Osteocyte (in vitro differentiated cells): ENCODE measurements at regions not wholly inside any gene's neighbourhood (a gene's known extent, or its start where the extent isn't known, plus 50 kb on each side); places are given as distances from the start of the nearest gene placed in this dataset.

Experiments
- DNase-seq: peaks from one replicate; pipeline ENCODE4 v3.0.0; 2021; ENCODE audit warnings: mixed read lengths; ENCODE audit not compliant: unreplicated experiment; ENCODE audit errors: extremely low spot score
- H3K27ac Mint-ChIP-seq: one replicate; pipeline ENCODE4 v1.8.0; 2021; ENCODE audit warnings: mild to moderate bottlenecking, mixed read lengths; ENCODE audit not compliant: unreplicated experiment
- H3K27me3 Mint-ChIP-seq: one replicate; pipeline ENCODE4 v1.8.0; 2021; ENCODE audit warnings: mixed read lengths; ENCODE audit not compliant: unreplicated experiment
- H3K36me3 Mint-ChIP-seq: one replicate; pipeline ENCODE4 v1.8.0; 2021; ENCODE audit warnings: mixed read lengths; ENCODE audit not compliant: unreplicated experiment
- H3K4me1 Mint-ChIP-seq: one replicate; pipeline ENCODE4 v1.8.0; 2021; ENCODE audit warnings: mixed read lengths; ENCODE audit not compliant: unreplicated experiment
- H3K4me3 Mint-ChIP-seq: one replicate; pipeline ENCODE4 v1.8.0; 2021; ENCODE audit warnings: mild to moderate bottlenecking, moderate library complexity, mixed read lengths; ENCODE audit not compliant: unreplicated experiment
- H3K9me3 Mint-ChIP-seq: one replicate; pipeline ENCODE4 v1.8.0; 2021; ENCODE audit warnings: mixed read lengths; ENCODE audit not compliant: unreplicated experiment
- TF ChIP-seq, protein P1 (sequence below): fragments of 200-600 bp; sonication (generic); IDR thresholded peaks from 2 replicates; pipeline ENCODE4 v1.5.0; 2021; ENCODE audit warnings: antibody characterized with exemption, mild to moderate bottlenecking, moderate library complexity

DNA sequence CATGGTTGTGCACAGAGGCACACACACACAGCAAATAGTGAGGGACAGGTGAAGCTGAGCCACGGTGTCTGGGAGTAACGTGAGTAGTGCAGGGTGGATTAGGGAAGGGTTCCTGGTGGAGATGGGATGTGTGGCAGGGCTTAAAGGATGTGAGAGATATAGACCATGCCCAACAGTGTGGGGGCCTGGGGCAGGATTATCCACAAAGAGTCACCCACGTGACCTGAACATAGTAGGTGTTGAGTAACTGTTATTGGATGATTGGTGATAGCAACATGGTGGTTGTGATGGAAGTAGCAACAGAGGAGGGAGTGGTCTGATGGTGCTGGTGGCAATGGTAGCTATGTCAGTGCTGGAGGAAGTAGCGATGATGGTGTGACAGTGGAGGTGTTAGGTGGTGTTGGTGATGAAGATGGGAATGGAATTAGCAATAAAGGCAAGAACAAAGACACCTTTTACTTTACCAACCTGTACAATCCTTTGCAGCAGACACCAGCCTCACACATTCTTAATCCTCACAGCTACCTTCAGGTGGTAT lies 135.1 kb downstream of the MRPL14 start:
- Mint-ChIP-seq H3K27me3 (peaks cover 12% of the 10 kb centered on the region), H3K4me3 (no peak overlapping the region), H3K9me3 (no peaks in the 10 kb centered on the region), H3K27ac (no peak overlapping the region), H3K36me3 (no peaks in the 10 kb centered on the region), H3K4me1 (peaks cover 19% of the 10 kb centered on the region)
- DNase-seq = no peak
- TF ChIP-seq, protein P1, sequence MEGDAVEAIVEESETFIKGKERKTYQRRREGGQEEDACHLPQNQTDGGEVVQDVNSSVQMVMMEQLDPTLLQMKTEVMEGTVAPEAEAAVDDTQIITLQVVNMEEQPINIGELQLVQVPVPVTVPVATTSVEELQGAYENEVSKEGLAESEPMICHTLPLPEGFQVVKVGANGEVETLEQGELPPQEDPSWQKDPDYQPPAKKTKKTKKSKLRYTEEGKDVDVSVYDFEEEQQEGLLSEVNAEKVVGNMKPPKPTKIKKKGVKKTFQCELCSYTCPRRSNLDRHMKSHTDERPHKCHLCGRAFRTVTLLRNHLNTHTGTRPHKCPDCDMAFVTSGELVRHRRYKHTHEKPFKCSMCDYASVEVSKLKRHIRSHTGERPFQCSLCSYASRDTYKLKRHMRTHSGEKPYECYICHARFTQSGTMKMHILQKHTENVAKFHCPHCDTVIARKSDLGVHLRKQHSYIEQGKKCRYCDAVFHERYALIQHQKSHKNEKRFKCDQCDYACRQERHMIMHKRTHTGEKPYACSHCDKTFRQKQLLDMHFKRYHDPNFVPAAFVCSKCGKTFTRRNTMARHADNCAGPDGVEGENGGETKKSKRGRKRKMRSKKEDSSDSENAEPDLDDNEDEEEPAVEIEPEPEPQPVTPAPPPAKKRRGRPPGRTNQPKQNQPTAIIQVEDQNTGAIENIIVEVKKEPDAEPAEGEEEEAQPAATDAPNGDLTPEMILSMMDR = no peak

DNA sequence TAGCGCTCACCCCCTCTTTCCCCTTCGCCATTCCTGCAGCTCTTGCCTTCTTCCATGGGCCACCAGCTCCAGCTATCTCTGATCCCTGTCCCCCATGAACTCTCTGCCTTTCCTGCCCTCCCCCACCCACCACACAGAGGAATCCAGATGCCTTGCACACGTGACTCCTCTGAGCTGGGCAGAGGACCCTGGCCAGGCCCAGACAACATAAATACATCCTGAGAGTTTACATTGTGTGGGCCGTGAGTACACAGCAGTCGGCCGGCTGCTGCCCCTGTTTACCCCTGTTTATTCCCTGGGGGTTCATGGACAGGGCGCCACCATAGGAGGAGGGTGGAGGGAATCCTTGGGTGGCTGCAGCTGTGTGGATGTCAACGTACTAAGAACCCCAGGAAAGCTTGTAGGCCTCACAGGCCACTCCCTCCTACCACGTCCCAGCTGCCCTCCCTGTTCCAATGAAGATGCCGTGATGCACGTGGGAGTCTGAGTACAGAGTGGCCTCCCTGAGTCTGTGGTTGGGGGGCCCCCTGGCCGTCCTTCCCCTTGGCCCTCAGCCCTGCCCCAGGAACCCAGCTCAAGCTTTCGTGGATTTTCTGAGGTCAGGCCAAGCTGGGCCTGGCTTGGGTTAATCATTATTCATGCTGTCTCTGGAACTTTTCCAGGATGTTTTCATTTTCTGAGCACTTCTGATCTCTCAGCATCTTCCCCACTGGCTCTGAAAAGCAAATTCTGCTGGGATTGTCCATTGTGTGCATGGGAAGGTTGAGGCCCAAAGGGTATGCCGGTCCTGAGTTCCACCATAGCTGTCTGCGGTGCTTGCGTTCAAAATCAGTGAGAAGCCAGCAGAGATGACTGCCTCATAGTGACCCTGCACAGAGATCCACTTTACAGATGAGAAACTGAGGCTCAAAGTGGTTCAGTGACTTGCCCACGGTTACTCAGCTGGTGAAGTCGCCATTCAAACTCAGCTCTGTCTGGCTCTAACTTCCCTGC lies 136.3 kb downstream of the MRPL14 start:
- Mint-ChIP-seq H3K4me1 (peaks cover 15% of the 10 kb centered on the region), H3K9me3 (no peaks in the 10 kb centered on the region), H3K4me3 (no peak overlapping the region), H3K36me3 (no peaks in the 10 kb centered on the region), H3K27me3 (peaks cover 23% of the 10 kb centered on the region), H3K27ac (no peak overlapping the region)
- DNase-seq = no peak
- TF ChIP-seq, protein P1 = no peak

DNA sequence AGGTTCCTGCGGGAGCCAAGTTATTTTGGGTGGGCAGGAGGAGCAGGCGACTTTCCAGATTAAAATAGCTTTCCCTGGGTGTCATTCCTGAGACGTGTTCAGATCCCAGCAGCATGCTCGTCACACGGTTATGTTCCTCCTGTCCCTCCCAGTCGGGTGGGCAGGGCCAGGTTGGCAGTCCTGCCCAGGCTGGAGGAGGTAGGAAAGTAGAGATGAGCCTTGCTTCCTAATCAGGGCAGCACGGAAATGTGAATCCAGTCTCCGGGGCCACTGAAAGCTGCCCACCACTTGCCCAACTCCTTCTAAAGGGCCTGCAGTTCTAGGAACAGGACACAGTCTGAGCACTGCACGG lies 137.0 kb downstream of the MRPL14 start:
- Mint-ChIP-seq H3K36me3 (no peaks in the 10 kb centered on the region), H3K4me3 (no peak overlapping the region), H3K27ac (no peak overlapping the region), H3K27me3 (peaks cover 26% of the 10 kb centered on the region), H3K4me1 (peaks cover 15% of the 10 kb centered on the region), H3K9me3 (no peaks in the 10 kb centered on the region)
- no peak for DNase-seq
- TF ChIP-seq, protein P1 = no peak

GRCh38 chr6:43989581-43990146 lies 137.6 kb downstream of the MRPL14 start:
- no peak overlapping the region for H3K27ac Mint-ChIP-seq
- H3K4me3 Mint-ChIP-seq = no peak overlapping the region
- H3K36me3 Mint-ChIP-seq = no peaks in the 10 kb centered on the region
- H3K4me1 Mint-ChIP-seq = peaks cover 19% of the 10 kb centered on the region
- TF ChIP-seq, protein P1 = no peak
- H3K27me3 Mint-ChIP-seq = peaks cover 26% of the 10 kb centered on the region
- DNase-seq = no peak
- H3K9me3 Mint-ChIP-seq = no peaks in the 10 kb centered on the region

DNA sequence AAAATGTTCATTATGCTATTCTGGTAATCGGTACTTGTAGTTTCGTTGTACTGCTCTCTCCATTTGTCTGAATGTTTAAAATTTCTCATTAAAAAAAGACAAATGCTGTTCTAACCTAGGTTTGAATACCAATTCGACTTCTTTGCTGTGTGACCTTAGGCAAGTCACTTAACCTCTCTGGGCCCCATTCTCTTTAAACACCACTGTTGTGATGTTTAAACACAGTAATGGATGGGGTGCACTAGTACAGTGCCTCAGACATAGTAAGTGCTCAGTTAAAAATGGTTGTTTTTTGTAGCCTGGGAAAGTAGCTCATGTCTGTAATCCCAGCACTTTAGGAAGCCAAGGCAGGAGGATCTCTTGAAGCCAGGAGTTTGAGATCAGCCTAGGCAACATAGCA lies 138.5 kb downstream of the MRPL14 start:
- H3K27me3 Mint-ChIP-seq = peaks cover 33% of the 10 kb centered on the region
- no peak for DNase-seq
- no peak overlapping the region for H3K4me3 Mint-ChIP-seq
- TF ChIP-seq, protein P1 = no peak
- H3K4me1 Mint-ChIP-seq = peaks cover 22% of the 10 kb centered on the region
- H3K27ac Mint-ChIP-seq = no peak overlapping the region
- no peaks in the 10 kb centered on the region for H3K9me3 Mint-ChIP-seq
- H3K36me3 Mint-ChIP-seq = no peaks in the 10 kb centered on the region
